Suprapubic skin (tissue), 3 donors: ENCODE measurements at regions not wholly inside any gene's neighbourhood (a gene's known extent, or its start where the extent isn't known, plus 50 kb on each side); places are given as distances from the start of the nearest gene placed in this dataset.

Source experiments
- POLR2A ChIP-seq, 2 donors: fragments of 450-650 bp; IDR thresholded peaks; one replicate each; pipeline ENCODE4 v1.6.1; 2017; ENCODE audit warnings: antibody characterized with exemption in 2 of 2, mild to moderate bottlenecking in 2 of 2, moderate library complexity in 2 of 2
- TF ChIP-seq, protein P1 (sequence below), 2 donors: fragments of 200-600 bp in 1 of 2; fragments of 450-650 bp in 1 of 2; sonication (generic) in 1 of 2; IDR thresholded peaks; one replicate each; pipeline ENCODE4 v1.5.1; 2016 to 2019; ENCODE audit warnings: antibody characterized with exemption in 2 of 2, mild to moderate bottlenecking in 1 of 2, moderate library complexity in 1 of 2

DNA sequence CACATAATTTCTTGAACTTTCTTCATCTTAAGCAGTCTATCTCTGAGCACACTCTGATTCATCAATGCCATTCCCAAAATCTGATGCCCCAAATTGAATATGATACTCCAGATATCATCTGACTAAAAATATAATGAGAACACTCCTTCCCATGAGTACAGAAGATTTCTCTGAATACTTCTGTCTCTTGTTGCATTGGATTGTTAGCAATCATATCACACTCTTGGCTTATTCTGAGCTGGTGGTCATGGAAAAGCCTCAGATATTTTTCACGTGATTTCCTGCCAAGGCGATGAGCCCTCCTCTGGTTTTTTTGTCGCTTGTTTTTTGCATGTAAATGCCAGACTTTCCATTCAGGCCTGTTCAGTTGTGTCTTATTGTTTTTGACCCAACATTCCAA is 87.2 kb downstream of the NOG start:
- no peak for TF ChIP-seq POLR2A (IDR thresholded peaks at IDR 0.05)
- TF ChIP-seq, protein P1, sequence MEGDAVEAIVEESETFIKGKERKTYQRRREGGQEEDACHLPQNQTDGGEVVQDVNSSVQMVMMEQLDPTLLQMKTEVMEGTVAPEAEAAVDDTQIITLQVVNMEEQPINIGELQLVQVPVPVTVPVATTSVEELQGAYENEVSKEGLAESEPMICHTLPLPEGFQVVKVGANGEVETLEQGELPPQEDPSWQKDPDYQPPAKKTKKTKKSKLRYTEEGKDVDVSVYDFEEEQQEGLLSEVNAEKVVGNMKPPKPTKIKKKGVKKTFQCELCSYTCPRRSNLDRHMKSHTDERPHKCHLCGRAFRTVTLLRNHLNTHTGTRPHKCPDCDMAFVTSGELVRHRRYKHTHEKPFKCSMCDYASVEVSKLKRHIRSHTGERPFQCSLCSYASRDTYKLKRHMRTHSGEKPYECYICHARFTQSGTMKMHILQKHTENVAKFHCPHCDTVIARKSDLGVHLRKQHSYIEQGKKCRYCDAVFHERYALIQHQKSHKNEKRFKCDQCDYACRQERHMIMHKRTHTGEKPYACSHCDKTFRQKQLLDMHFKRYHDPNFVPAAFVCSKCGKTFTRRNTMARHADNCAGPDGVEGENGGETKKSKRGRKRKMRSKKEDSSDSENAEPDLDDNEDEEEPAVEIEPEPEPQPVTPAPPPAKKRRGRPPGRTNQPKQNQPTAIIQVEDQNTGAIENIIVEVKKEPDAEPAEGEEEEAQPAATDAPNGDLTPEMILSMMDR (IDR thresholded peaks at IDR 0.05) = no peak
